Fibroblast of lung (primary cell): ENCODE measurements at regions not wholly inside any gene's neighbourhood (a gene's known extent, or its start where the extent isn't known, plus 50 kb on each side); places are given as distances from the start of the nearest gene placed in this dataset.

ENCODE experiments used
- DNase-seq, 2 donors: peaks; one replicate each; pipeline versions ENCODE4 v3.0.0 to v3.0.0-alpha.2; 2010; ENCODE audit warnings: low read depth in 2 of 2
- H2AFZ ChIP-seq: 2 replicates; pipeline ENCODE4 v1.5.1; 2012; ENCODE audit warnings: low read length, control low read depth, inconsistent platforms
- H3K27ac ChIP-seq: 2 replicates; pipeline ENCODE4 v1.5.1; 2011; ENCODE audit warnings: low read length, control low read depth; ENCODE audit not compliant: insufficient read depth
- H3K27me3 ChIP-seq: 2 replicates; pipeline ENCODE4 v1.5.1; 2011; ENCODE audit warnings: mild to moderate bottlenecking, low read length; ENCODE audit not compliant: control insufficient read depth, insufficient read depth
- H3K36me3 ChIP-seq: 2 replicates; pipeline ENCODE4 v1.5.1; 2011; ENCODE audit warnings: low read length; ENCODE audit not compliant: control insufficient read depth, insufficient read depth
- H3K4me1 ChIP-seq: 2 replicates; pipeline ENCODE4 v1.5.1; 2011; ENCODE audit warnings: low read length; ENCODE audit not compliant: control insufficient read depth, insufficient read depth; ENCODE audit errors: extremely low read depth
- H3K4me2 ChIP-seq: 2 replicates; pipeline ENCODE4 v1.5.1; 2011; ENCODE audit warnings: low read length, control low read depth; ENCODE audit not compliant: insufficient read depth; ENCODE audit errors: extremely low read depth
- H3K4me3 ChIP-seq, 4 experiments: fragments of 200-600 bp in 1 of 4; sonication (generic) in 1 of 4; replicated peaks in 1 of 4; 2 replicates each; pipeline ENCODE4 v1.5.1; 2011 to 2016; ENCODE audit warnings: low read length in 4 of 4, low read depth in 3 of 4, mild to moderate bottlenecking in 3 of 4, control low read depth in 2 of 4, inconsistent platforms in 1 of 4, mixed read lengths in 1 of 4; ENCODE audit not compliant: insufficient read depth in 1 of 4; ENCODE audit errors: control extremely low read depth in 1 of 4
- H3K79me2 ChIP-seq: 2 replicates; pipeline ENCODE4 v1.5.1; 2012; ENCODE audit warnings: mild to moderate bottlenecking, low read length, inconsistent platforms; ENCODE audit not compliant: control insufficient read depth, insufficient read depth
- H3K9ac ChIP-seq: 2 replicates; pipeline ENCODE4 v1.5.1; 2011; ENCODE audit warnings: mild to moderate bottlenecking, low read length, control low read depth; ENCODE audit not compliant: insufficient read depth
- H3K9me3 ChIP-seq: 2 replicates; pipeline ENCODE4 v1.5.1; 2012; ENCODE audit warnings: low read depth, low read length; ENCODE audit not compliant: control insufficient read depth, insufficient read depth
- H4K20me1 ChIP-seq: 2 replicates; pipeline ENCODE4 v1.5.1; 2011; ENCODE audit warnings: low read length; ENCODE audit not compliant: control insufficient read depth, insufficient read depth; ENCODE audit errors: extremely low read depth
- CTCF ChIP-seq, 2 donors: IDR thresholded peaks in 1 of 2; conservative IDR thresholded peaks in 1 of 2; 1 replicate in 1 of 2; 2 replicates in 1 of 2; pipeline ENCODE4 v1.5.1; 2011 to 2012; ENCODE audit warnings: low read length in 2 of 2, control low read depth in 1 of 2, inconsistent platforms in 1 of 2, low read depth in 1 of 2, mild to moderate bottlenecking in 1 of 2
- EZH2 ChIP-seq: IDR thresholded peaks from 2 replicates; pipeline ENCODE4 v1.5.1; 2012; ENCODE audit warnings: low read length, control low read depth, mild to moderate bottlenecking; ENCODE audit errors: missing control alignments

DNA sequence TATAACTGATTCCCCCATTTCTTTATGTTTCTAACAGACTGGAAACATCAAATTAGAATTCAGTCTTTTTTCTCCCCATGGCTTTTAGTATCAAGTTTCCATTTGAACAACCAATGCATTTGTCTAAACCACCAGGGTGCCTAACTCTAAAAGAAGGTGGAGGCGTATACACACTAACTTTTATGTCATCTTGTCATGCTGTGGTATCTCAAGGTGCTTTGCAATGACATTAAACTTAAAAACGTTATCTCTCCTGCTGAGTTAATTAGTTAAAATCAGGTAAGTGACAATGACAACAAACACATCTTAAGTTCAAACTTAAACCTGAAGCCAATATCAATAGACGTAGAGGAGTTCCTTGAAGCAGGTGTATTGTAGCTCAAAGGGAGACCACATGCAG is 1001.7 kb downstream of the PCDH17 start:
- no peak overlapping the region for H3K9ac ChIP-seq
- H4K20me1 ChIP-seq, result no peaks in the 10 kb centered on the region
- no peak overlapping the region for H3K4me3 ChIP-seq
- DNase-seq, result no peak
- H3K4me2 ChIP-seq, result no peak overlapping the region
- no peak for TF ChIP-seq EZH2
- TF ChIP-seq CTCF (conservative IDR thresholded peaks at IDR 0.05 in 1 of 2, IDR thresholded peaks at IDR 0.05 in 1 of 2; ENCODE audit: low read depth in 1 of 2, low read length in 2 of 2), result no peak
- no peaks in the 10 kb centered on the region for H3K36me3 ChIP-seq
- no peaks in the 10 kb centered on the region for H3K4me1 ChIP-seq
- H3K27ac ChIP-seq, result no peak overlapping the region
- no peak overlapping the region for H2AFZ ChIP-seq
- H3K27me3 ChIP-seq, result no peaks in the 10 kb centered on the region
- H3K9me3 ChIP-seq, result no peaks in the 10 kb centered on the region
- no peaks in the 10 kb centered on the region for H3K79me2 ChIP-seq

DNA sequence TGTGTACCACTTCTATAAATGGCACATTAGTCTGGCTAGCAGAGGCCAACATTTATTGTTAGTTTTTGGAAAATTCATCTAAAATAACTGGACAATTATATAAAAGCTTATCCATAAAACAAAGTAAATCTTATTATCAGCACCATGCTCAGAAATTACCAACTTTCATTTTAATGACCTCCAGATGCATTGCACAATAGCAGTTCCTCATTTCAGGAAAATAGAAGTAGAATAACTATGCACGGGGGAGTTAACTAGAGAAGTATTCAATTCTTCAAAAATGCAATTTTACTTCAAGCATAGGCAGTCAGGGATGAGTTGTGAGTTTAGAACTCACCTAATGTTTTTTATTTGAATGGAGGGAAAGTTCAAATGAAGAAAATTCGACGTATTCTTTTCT is 1023.5 kb downstream of the PCDH17 start:
- no peaks in the 10 kb centered on the region for H3K27me3 ChIP-seq

DNA sequence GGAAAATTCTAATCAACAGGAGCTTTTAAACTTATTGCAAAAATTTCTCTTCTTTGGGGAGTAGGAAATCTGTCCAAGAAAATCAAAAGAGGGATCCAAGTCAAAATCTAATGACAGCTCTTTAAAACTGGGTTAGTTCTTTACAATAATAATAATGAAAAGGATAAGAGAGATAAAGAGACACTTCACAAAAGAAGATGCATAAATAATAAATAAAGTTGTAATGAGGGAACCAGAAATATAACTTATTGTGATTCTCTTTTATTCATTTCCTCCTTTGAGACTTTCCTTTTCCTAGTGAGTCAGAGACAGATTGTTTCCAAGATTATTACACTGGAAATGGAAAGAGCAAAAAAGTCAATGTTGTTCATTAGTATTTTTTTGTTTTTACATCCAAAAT is 1029.3 kb downstream of the PCDH17 start:
- no peak overlapping the region for H2AFZ ChIP-seq
- no peaks in the 10 kb centered on the region for H4K20me1 ChIP-seq
- no peak overlapping the region for H3K9ac ChIP-seq
- H3K4me2 ChIP-seq, result no peak overlapping the region
- H3K9me3 ChIP-seq, result no peaks in the 10 kb centered on the region
- no peak for DNase-seq
- H3K36me3 ChIP-seq, result no peaks in the 10 kb centered on the region
- H3K4me1 ChIP-seq, result no peaks in the 10 kb centered on the region
- no peaks in the 10 kb centered on the region for H3K27me3 ChIP-seq
- no peak for TF ChIP-seq EZH2
- TF ChIP-seq CTCF (conservative IDR thresholded peaks at IDR 0.05 in 1 of 2, IDR thresholded peaks at IDR 0.05 in 1 of 2; ENCODE audit: low read depth in 1 of 2, low read length in 2 of 2), result no peak
- no peak overlapping the region for H3K27ac ChIP-seq
- H3K4me3 ChIP-seq, result no peak overlapping the region
- H3K79me2 ChIP-seq, result no peaks in the 10 kb centered on the region

More for the DNA sequence above, 1023.5 kb downstream of the PCDH17 start:
- Histone ChIP-seq H3K4me1 (no peaks in the 10 kb centered on the region), H3K4me3 (no peak overlapping the region), H2AFZ (no peak overlapping the region), H3K79me2 (no peaks in the 10 kb centered on the region), H3K27ac (no peak overlapping the region), H4K20me1 (no peaks in the 10 kb centered on the region), H3K36me3 (no peaks in the 10 kb centered on the region), H3K9me3 (no peaks in the 10 kb centered on the region), H3K9ac (no peak overlapping the region), H3K4me2 (no peak overlapping the region)
- TF ChIP-seq CTCF (conservative IDR thresholded peaks at IDR 0.05 in 1 of 2, IDR thresholded peaks at IDR 0.05 in 1 of 2; ENCODE audit: low read depth in 1 of 2, low read length in 2 of 2) (no peak), EZH2 (no peak)
- no peak for DNase-seq
